ENCODE measurements at regions not wholly inside any gene's neighbourhood (a gene's known extent, or its start where the extent isn't known, plus 50 kb on each side); places are given as distances from the start of the nearest gene placed in this dataset.

DNA sequence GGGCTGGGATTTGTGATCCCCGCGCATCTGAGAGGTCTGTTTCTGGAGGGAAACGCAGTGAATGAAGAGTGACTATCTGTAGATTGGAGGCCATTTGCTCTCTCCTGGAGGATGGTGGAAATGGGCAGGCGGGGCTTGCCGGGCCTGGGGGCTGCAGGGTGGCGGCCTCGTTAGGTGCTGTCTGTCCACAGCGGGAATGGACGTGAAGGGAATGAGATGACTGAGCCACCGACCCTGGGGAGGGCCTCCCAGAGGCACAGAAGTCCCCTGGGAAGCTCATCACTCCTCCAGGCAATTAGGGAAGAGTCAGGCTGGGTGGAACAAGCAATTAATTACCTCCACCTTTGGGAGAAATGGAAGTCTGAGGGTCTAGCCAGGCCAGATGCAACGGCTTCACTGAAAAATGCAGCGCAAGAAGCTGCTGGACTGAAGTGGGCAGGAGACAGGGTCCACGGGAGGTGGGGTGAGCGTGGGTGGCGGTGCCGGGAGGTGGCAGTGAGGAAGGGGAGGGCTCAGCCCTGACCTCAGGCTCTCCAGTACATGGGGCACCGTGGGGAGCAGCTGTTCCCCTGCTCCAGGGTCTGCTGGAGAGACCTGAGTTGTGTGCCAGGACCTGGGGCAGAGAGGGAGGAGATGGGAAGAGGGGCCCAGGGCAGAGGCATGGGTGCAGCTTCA lies 524.5 kb downstream of the BRD1 start:
- peaks cover 53% of the 10 kb centered on the region for H3K27me3 ChIP-seq (replicated peaks; ENCODE audit: insufficient read depth, low read length)
- H3K36me3 ChIP-seq (replicated peaks; ENCODE audit: insufficient read depth, low read length): no peaks in the 10 kb centered on the region
- no peak for DNase-seq
- no peak overlapping the region for H3K9ac ChIP-seq (ENCODE audit: low read length)
- no peaks in the 10 kb centered on the region for H3K9me3 ChIP-seq (replicated peaks; ENCODE audit: insufficient read depth, low read length)
- H2AFZ ChIP-seq (ENCODE audit: low read length): no peak overlapping the region
- H3K4me2 ChIP-seq (ENCODE audit: low read depth, low read length): no peak overlapping the region
- H3K9me2 ChIP-seq (replicated peaks; ENCODE audit: insufficient read depth, low read length): no peaks in the 10 kb centered on the region
- H3F3A ChIP-seq (ENCODE audit: insufficient read depth, low read length): no peaks in the 10 kb centered on the region
- H3K27ac ChIP-seq (ENCODE audit: low read length): no peak overlapping the region
- H4K20me1 ChIP-seq (ENCODE audit: insufficient read depth, low read length): no peaks in the 10 kb centered on the region
- no peaks in the 10 kb centered on the region for H3K79me2 ChIP-seq (ENCODE audit: low read length)
- TF ChIP-seq CTCF (IDR thresholded peaks at IDR 0.05; ENCODE audit: low read length) (no peak), EZH2phosphoT487 (IDR thresholded peaks at IDR 0.05; ENCODE audit: low read length) (no peak), EZH2 (optimal IDR thresholded peaks at IDR 0.05; ENCODE audit: low read depth, low read length) (no peak)
- no peak overlapping the region for H3K4me3 ChIP-seq (ENCODE audit: low read length)
- H3K4me1 ChIP-seq (ENCODE audit: low read length): no peaks in the 10 kb centered on the region

GRCh38 chr22:49302530-49302929 lies 525.1 kb downstream of the BRD1 start:
- no peak for DNase-seq
- no peaks in the 10 kb centered on the region for H3F3A ChIP-seq (ENCODE audit: insufficient read depth, low read length)
- TF ChIP-seq CTCF (IDR thresholded peaks at IDR 0.05; ENCODE audit: low read length): no peak
- TF ChIP-seq EZH2phosphoT487 (IDR thresholded peaks at IDR 0.05; ENCODE audit: low read length): no peak
- TF ChIP-seq EZH2 (optimal IDR thresholded peaks at IDR 0.05; ENCODE audit: low read depth, low read length): no peak
- no peaks in the 10 kb centered on the region for H3K36me3 ChIP-seq (replicated peaks; ENCODE audit: insufficient read depth, low read length)
- no peaks in the 10 kb centered on the region for H3K79me2 ChIP-seq (ENCODE audit: low read length)
- no peaks in the 10 kb centered on the region for H3K9me3 ChIP-seq (replicated peaks; ENCODE audit: insufficient read depth, low read length)
- no peak overlapping the region for H3K27ac ChIP-seq (ENCODE audit: low read length)
- H4K20me1 ChIP-seq (ENCODE audit: insufficient read depth, low read length): no peaks in the 10 kb centered on the region
- no peak overlapping the region for H3K9ac ChIP-seq (ENCODE audit: low read length)
- H2AFZ ChIP-seq (ENCODE audit: low read length): no peak overlapping the region
- no peaks in the 10 kb centered on the region for H3K9me2 ChIP-seq (replicated peaks; ENCODE audit: insufficient read depth, low read length)
- H3K4me3 ChIP-seq (ENCODE audit: low read length): no peak overlapping the region
- H3K4me2 ChIP-seq (ENCODE audit: low read depth, low read length): no peak overlapping the region
- peaks cover 60% of the 10 kb centered on the region for H3K27me3 ChIP-seq (replicated peaks; ENCODE audit: insufficient read depth, low read length)
- H3K4me1 ChIP-seq (ENCODE audit: low read length): no peaks in the 10 kb centered on the region

DNA sequence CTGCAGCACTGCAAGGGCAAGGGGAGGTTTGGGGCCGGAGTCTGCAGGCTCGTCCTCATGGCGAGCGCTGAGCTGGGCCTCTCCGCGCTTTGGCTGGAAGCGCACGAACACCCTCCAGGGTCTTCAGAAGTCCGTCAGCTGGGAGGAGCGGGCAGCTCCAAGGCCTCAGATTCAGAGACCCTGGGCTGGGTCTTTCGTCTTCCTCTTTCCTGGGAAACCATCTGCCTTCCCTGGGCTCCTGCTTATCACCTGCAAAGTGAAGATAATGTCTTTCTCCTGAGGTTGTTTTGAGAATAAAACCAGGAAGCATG lies 525.6 kb downstream of the BRD1 start:
- Histone ChIP-seq H3K9ac (ENCODE audit: low read length) (no peak overlapping the region), H3K36me3 (replicated peaks; ENCODE audit: insufficient read depth, low read length) (no peaks in the 10 kb centered on the region), H3K27me3 (replicated peaks; ENCODE audit: insufficient read depth, low read length) (peaks cover 64% of the 10 kb centered on the region), H3K27ac (ENCODE audit: low read length) (no peak overlapping the region), H2AFZ (ENCODE audit: low read length) (no peak overlapping the region), H3K9me3 (replicated peaks; ENCODE audit: insufficient read depth, low read length) (no peaks in the 10 kb centered on the region), H3K9me2 (replicated peaks; ENCODE audit: insufficient read depth, low read length) (no peaks in the 10 kb centered on the region), H3K4me3 (ENCODE audit: low read length) (no peak overlapping the region), H4K20me1 (ENCODE audit: insufficient read depth, low read length) (no peaks in the 10 kb centered on the region), H3K4me1 (ENCODE audit: low read length) (no peaks in the 10 kb centered on the region), H3F3A (ENCODE audit: insufficient read depth, low read length) (no peaks in the 10 kb centered on the region), H3K4me2 (ENCODE audit: low read depth, low read length) (no peak overlapping the region), H3K79me2 (ENCODE audit: low read length) (no peaks in the 10 kb centered on the region)
- TF ChIP-seq EZH2 (optimal IDR thresholded peaks at IDR 0.05; ENCODE audit: low read depth, low read length) (no peak), CTCF (IDR thresholded peaks at IDR 0.05; ENCODE audit: low read length) (no peak), EZH2phosphoT487 (IDR thresholded peaks at IDR 0.05; ENCODE audit: low read length) (no peak)
- DNase-seq: no peak

All from MM.1S (cell line).